ENCODE measurements at regions not wholly inside any gene's neighbourhood (a gene's known extent, or its start where the extent isn't known, plus 50 kb on each side); places are given as distances from the start of the nearest gene placed in this dataset.

GRCh38 chr1:223033658-223034057 lies 109.4 kb downstream of the TLR5 start:
- DNase-seq (ENCODE audit: low read depth): no peak
- no peak for TF ChIP-seq CTCF (conservative IDR thresholded peaks at IDR 0.05; ENCODE audit: low read length)
- no peak overlapping the region for H3K4me3 ChIP-seq (ENCODE audit: low read length)

- no peak overlapping the region for H3K4me3 ChIP-seq (ENCODE audit: low read length)
- no peak for DNase-seq (ENCODE audit: low read depth)
These were observed 108.7 kb downstream of the TLR5 start for GRCh38 chr1:223034270-223034798.

GRCh38 chr1:223035724-223036478 lies 107.1 kb downstream of the TLR5 start:
- TF ChIP-seq CTCF (conservative IDR thresholded peaks at IDR 0.05; ENCODE audit: low read length): no peak
- H3K4me3 ChIP-seq (ENCODE audit: low read length): no peak overlapping the region
- no peak for DNase-seq (ENCODE audit: low read depth)

More at GRCh38 chr1:223034270-223034798, 108.7 kb downstream of the TLR5 start:
- TF ChIP-seq CTCF (conservative IDR thresholded peaks at IDR 0.05; ENCODE audit: low read length): no peak

GRCh38 chr1:223036479-223036845 lies 106.6 kb downstream of the TLR5 start:
- TF ChIP-seq CTCF (conservative IDR thresholded peaks at IDR 0.05; ENCODE audit: low read length): no peak
- H3K4me3 ChIP-seq (ENCODE audit: low read length): no peak overlapping the region
- no peak for DNase-seq (ENCODE audit: low read depth)

GRCh38 chr1:223037845-223038244 lies 105.2 kb downstream of the TLR5 start:
- no peak for TF ChIP-seq CTCF (conservative IDR thresholded peaks at IDR 0.05; ENCODE audit: low read length)
- no peak overlapping the region for H3K4me3 ChIP-seq (ENCODE audit: low read length)
- no peak for DNase-seq (ENCODE audit: low read depth)

GRCh38 chr1:223038288-223039006 lies 104.6 kb downstream of the TLR5 start:
- no peak for TF ChIP-seq CTCF (conservative IDR thresholded peaks at IDR 0.05; ENCODE audit: low read length)
- no peak for DNase-seq (ENCODE audit: low read depth)
- no peak overlapping the region for H3K4me3 ChIP-seq (ENCODE audit: low read length)

- no peak for DNase-seq (ENCODE audit: low read depth)
- H3K4me3 ChIP-seq (ENCODE audit: low read length): no peak overlapping the region
- TF ChIP-seq CTCF (conservative IDR thresholded peaks at IDR 0.05; ENCODE audit: low read length): no peak
These were observed 103.1 kb downstream of the TLR5 start for GRCh38 chr1:223039990-223040389.
